ENCODE measurements at regions not wholly inside any gene's neighbourhood (a gene's known extent, or its start where the extent isn't known, plus 50 kb on each side); places are given as distances from the start of the nearest gene placed in this dataset.

- no peak for TF ChIP-seq EZH2 (IDR thresholded peaks at IDR 0.05)
- TF ChIP-seq POLR2AphosphoS5 (IDR thresholded peaks at IDR 0.05; ENCODE audit: borderline replicate concordance, low read depth, low read length), result no peak
Observed at GRCh38 chr16:6966925-6967324, 365.7 kb upstream of the RBFOX1 start.

Measured in SK-N-MC (cell line).